ENCODE measurements at regions not wholly inside any gene's neighbourhood (a gene's known extent, or its start where the extent isn't known, plus 50 kb on each side); places are given as distances from the start of the nearest gene placed in this dataset.

GRCh38 chr4:151922811-151923210 lies 162.0 kb upstream of the GATB start:
- Mint-ChIP-seq H3K9me3 (no peaks in the 10 kb centered on the region), H3K4me1 (ENCODE audit: low read depth) (peaks cover 3% of the 10 kb centered on the region)

GRCh38 chr4:151922306-151922705 lies 161.5 kb upstream of the GATB start:
- H3K4me3 Mint-ChIP-seq = no peak overlapping the region

More at GRCh38 chr4:151922811-151923210, 162.0 kb upstream of the GATB start:
- H3K36me3 Mint-ChIP-seq (ENCODE audit: low read depth) = no peaks in the 10 kb centered on the region
- H3K27me3 Mint-ChIP-seq (ENCODE audit: low read depth) = peaks cover 14% of the 10 kb centered on the region
- no peak overlapping the region for H3K4me3 Mint-ChIP-seq
- H3K27ac Mint-ChIP-seq = no peak overlapping the region

GRCh38 chr4:151921811-151922210 lies 161.0 kb upstream of the GATB start:
- Mint-ChIP-seq H3K27ac (no peak overlapping the region), H3K27me3 (ENCODE audit: low read depth) (peaks cover 14% of the 10 kb centered on the region), H3K36me3 (ENCODE audit: low read depth) (no peaks in the 10 kb centered on the region), H3K9me3 (no peaks in the 10 kb centered on the region), H3K4me3 (no peak overlapping the region), H3K4me1 (ENCODE audit: low read depth) (peaks cover 3% of the 10 kb centered on the region)

More at GRCh38 chr4:151922306-151922705, 161.5 kb upstream of the GATB start:
- Mint-ChIP-seq H3K27me3 (ENCODE audit: low read depth) (peaks cover 14% of the 10 kb centered on the region), H3K4me1 (ENCODE audit: low read depth) (peaks cover 3% of the 10 kb centered on the region), H3K36me3 (ENCODE audit: low read depth) (no peaks in the 10 kb centered on the region), H3K27ac (no peak overlapping the region), H3K9me3 (no peaks in the 10 kb centered on the region)

- Mint-ChIP-seq H3K4me3 (no peak overlapping the region), H3K9me3 (no peaks in the 10 kb centered on the region), H3K27ac (no peak overlapping the region), H3K36me3 (ENCODE audit: low read depth) (no peaks in the 10 kb centered on the region), H3K27me3 (ENCODE audit: low read depth) (peaks cover 14% of the 10 kb centered on the region), H3K4me1 (ENCODE audit: low read depth) (peaks cover 3% of the 10 kb centered on the region)
These were observed 160.6 kb upstream of the GATB start for GRCh38 chr4:151921386-151921785.

GRCh38 chr4:151917145-151917734 lies 156.4 kb upstream of the GATB start:
- Mint-ChIP-seq H3K4me1 (ENCODE audit: low read depth) (no peaks in the 10 kb centered on the region), H3K27me3 (ENCODE audit: low read depth) (peaks cover 6% of the 10 kb centered on the region), H3K36me3 (ENCODE audit: low read depth) (no peaks in the 10 kb centered on the region), H3K9me3 (no peaks in the 10 kb centered on the region), H3K27ac (no peak overlapping the region), H3K4me3 (no peak overlapping the region)

GRCh38 chr4:151912632-151913031 lies 151.8 kb upstream of the GATB start:
- H3K36me3 Mint-ChIP-seq (ENCODE audit: low read depth) = no peaks in the 10 kb centered on the region
- no peaks in the 10 kb centered on the region for H3K9me3 Mint-ChIP-seq
- peaks cover 3% of the 10 kb centered on the region for H3K4me1 Mint-ChIP-seq (ENCODE audit: low read depth)
- no peak overlapping the region for H3K4me3 Mint-ChIP-seq
- H3K27ac Mint-ChIP-seq = no peak overlapping the region
- peaks cover 7% of the 10 kb centered on the region for H3K27me3 Mint-ChIP-seq (ENCODE audit: low read depth)

- Mint-ChIP-seq H3K36me3 (ENCODE audit: low read depth) (no peaks in the 10 kb centered on the region), H3K27me3 (ENCODE audit: low read depth) (peaks cover 8% of the 10 kb centered on the region), H3K9me3 (no peaks in the 10 kb centered on the region), H3K4me1 (ENCODE audit: low read depth) (peaks cover 3% of the 10 kb centered on the region), H3K4me3 (no peak overlapping the region), H3K27ac (no peak overlapping the region)
These were observed 151.2 kb upstream of the GATB start for GRCh38 chr4:151911970-151912369.

GRCh38 chr4:151908734-151909497 lies 148.1 kb upstream of the GATB start:
- Mint-ChIP-seq H3K27ac (no peak overlapping the region), H3K4me3 (no peak overlapping the region), H3K27me3 (ENCODE audit: low read depth) (peaks cover 8% of the 10 kb centered on the region), H3K9me3 (peaks cover 8% of the 10 kb centered on the region), H3K4me1 (ENCODE audit: low read depth) (peaks cover 10% of the 10 kb centered on the region), H3K36me3 (ENCODE audit: low read depth) (peaks cover 2% of the 10 kb centered on the region)

GRCh38 chr4:151908201-151908600 lies 147.4 kb upstream of the GATB start:
- peaks cover 8% of the 10 kb centered on the region for H3K27me3 Mint-ChIP-seq (ENCODE audit: low read depth)

GRCh38 chr4:151906438-151906837 lies 145.6 kb upstream of the GATB start:
- Mint-ChIP-seq H3K27ac (no peak overlapping the region), H3K36me3 (ENCODE audit: low read depth) (peaks cover 6% of the 10 kb centered on the region), H3K9me3 (peaks cover 29% of the 10 kb centered on the region), H3K4me3 (no peak overlapping the region), H3K4me1 (ENCODE audit: low read depth) (peaks cover 10% of the 10 kb centered on the region), H3K27me3 (ENCODE audit: low read depth) (peaks cover 8% of the 10 kb centered on the region)

More at GRCh38 chr4:151908201-151908600, 147.4 kb upstream of the GATB start:
- Mint-ChIP-seq H3K4me3 (no peak overlapping the region), H3K36me3 (ENCODE audit: low read depth) (peaks cover 2% of the 10 kb centered on the region), H3K4me1 (ENCODE audit: low read depth) (peaks cover 10% of the 10 kb centered on the region), H3K9me3 (peaks cover 13% of the 10 kb centered on the region), H3K27ac (no peak overlapping the region)

- H3K27ac Mint-ChIP-seq = no peak overlapping the region
- H3K4me1 Mint-ChIP-seq (ENCODE audit: low read depth) = peaks cover 10% of the 10 kb centered on the region
- H3K9me3 Mint-ChIP-seq = peaks cover 33% of the 10 kb centered on the region
- peaks cover 8% of the 10 kb centered on the region for H3K27me3 Mint-ChIP-seq (ENCODE audit: low read depth)
- peaks cover 6% of the 10 kb centered on the region for H3K36me3 Mint-ChIP-seq (ENCODE audit: low read depth)
- H3K4me3 Mint-ChIP-seq = no peak overlapping the region
These were observed 144.4 kb upstream of the GATB start for GRCh38 chr4:151905197-151905596.

GRCh38 chr4:151901631-151902030 lies 140.8 kb upstream of the GATB start:
- Mint-ChIP-seq H3K4me3 (no peak overlapping the region), H3K4me1 (ENCODE audit: low read depth) (peaks cover 7% of the 10 kb centered on the region), H3K27ac (no peak overlapping the region), H3K9me3 (peaks cover 39% of the 10 kb centered on the region), H3K36me3 (ENCODE audit: low read depth) (peaks cover 6% of the 10 kb centered on the region), H3K27me3 (ENCODE audit: low read depth) (no peaks in the 10 kb centered on the region)

- no peaks in the 10 kb centered on the region for H3K4me1 Mint-ChIP-seq (ENCODE audit: low read depth)
- no peak overlapping the region for H3K27ac Mint-ChIP-seq
- no peak overlapping the region for H3K4me3 Mint-ChIP-seq
- no peaks in the 10 kb centered on the region for H3K27me3 Mint-ChIP-seq (ENCODE audit: low read depth)
- H3K36me3 Mint-ChIP-seq (ENCODE audit: low read depth) = no peaks in the 10 kb centered on the region
- peaks cover 14% of the 10 kb centered on the region for H3K9me3 Mint-ChIP-seq
These were observed 136.1 kb upstream of the GATB start for GRCh38 chr4:151896880-151897279.

GRCh38 chr4:151895671-151896070 lies 134.9 kb upstream of the GATB start:
- H3K4me3 Mint-ChIP-seq = no peak overlapping the region
- H3K27me3 Mint-ChIP-seq (ENCODE audit: low read depth) = no peaks in the 10 kb centered on the region
- no peaks in the 10 kb centered on the region for H3K36me3 Mint-ChIP-seq (ENCODE audit: low read depth)
- H3K4me1 Mint-ChIP-seq (ENCODE audit: low read depth) = no peaks in the 10 kb centered on the region
- no peak overlapping the region for H3K27ac Mint-ChIP-seq
- peaks cover 7% of the 10 kb centered on the region for H3K9me3 Mint-ChIP-seq

GRCh38 chr4:151894246-151894645 lies 133.4 kb upstream of the GATB start:
- peaks cover 3% of the 10 kb centered on the region for H3K9me3 Mint-ChIP-seq
- H3K27ac Mint-ChIP-seq = no peak overlapping the region
- no peaks in the 10 kb centered on the region for H3K4me1 Mint-ChIP-seq (ENCODE audit: low read depth)
- no peaks in the 10 kb centered on the region for H3K36me3 Mint-ChIP-seq (ENCODE audit: low read depth)
- no peaks in the 10 kb centered on the region for H3K27me3 Mint-ChIP-seq (ENCODE audit: low read depth)
- no peak overlapping the region for H3K4me3 Mint-ChIP-seq
